Caco-2 (cell line): ENCODE measurements at regions not wholly inside any gene's neighbourhood (a gene's known extent, or its start where the extent isn't known, plus 50 kb on each side); places are given as distances from the start of the nearest gene placed in this dataset.

ENCODE experiments used
- BruUV-seq: library from RNA; stranded (reverse); fragments of 400-500 nt; replicated peaks from 2 replicates; lab custom pipeline; 2021; lab: Mats Ljungman, UMichigan
- CTCF ChIA-PET: fragments of 300-600 bp; sonication (Branson Sonifier 250); formaldehyde crosslinking; loops from one replicate; lab custom pipeline; 2022; ENCODE audit warnings: antibody characterized with exemption; lab: Charles Lee
- POLR2A ChIA-PET: fragments of 300-600 bp; sonication (Branson Sonifier 250); formaldehyde crosslinking; loops from one replicate; lab custom pipeline; 2022; ENCODE audit warnings: antibody characterized with exemption; lab: Charles Lee
- DNase-seq, 2 experiments: peaks; one replicate each; pipeline versions ENCODE4 v3.0.0 to v3.0.0-alpha.2; 2020 to 2022
- H3K27me3 ChIP-seq: replicated peaks from 2 replicates; pipeline ENCODE4 v1.6.0; 2011; ENCODE audit warnings: low read length; ENCODE audit not compliant: control insufficient read depth, insufficient read depth
- H3K36me3 ChIP-seq: 2 replicates; pipeline ENCODE4 v1.5.1; 2011; ENCODE audit warnings: low read length; ENCODE audit not compliant: control insufficient read depth, insufficient read depth
- H3K4me1 ChIP-seq: fragments of 250-450 bp; sonication (Bioruptor Pico); 2 replicates; pipeline ENCODE4 v1.5.1; 2020; ENCODE audit warnings: mild to moderate bottlenecking
- H3K4me3 ChIP-seq: 2 replicates; pipeline ENCODE4 v1.5.1; 2011; ENCODE audit warnings: low read depth, mild to moderate bottlenecking, control low read depth, low read length
- H3K9me3 ChIP-seq: fragments of 250-450 bp; sonication (Bioruptor Pico); 2 replicates; pipeline ENCODE4 v1.5.1; 2020; ENCODE audit warnings: mild to moderate bottlenecking, moderate library complexity
- H3K27ac Mint-ChIP-seq: one replicate; pipeline ENCODE4 v1.8.0; 2022; ENCODE audit warnings: mixed read lengths; ENCODE audit not compliant: unreplicated experiment
- H3K27me3 Mint-ChIP-seq: one replicate; pipeline ENCODE4 v1.8.0; 2022; ENCODE audit warnings: mixed read lengths; ENCODE audit not compliant: insufficient read depth, unreplicated experiment
- H3K36me3 Mint-ChIP-seq: one replicate; pipeline ENCODE4 v1.8.0; 2022; ENCODE audit warnings: mild to moderate bottlenecking, mixed read lengths; ENCODE audit not compliant: insufficient read depth, unreplicated experiment
- H3K4me1 Mint-ChIP-seq: one replicate; pipeline ENCODE4 v1.8.0; 2022; ENCODE audit warnings: low read depth, mixed read lengths; ENCODE audit not compliant: unreplicated experiment
- H3K4me3 Mint-ChIP-seq: one replicate; pipeline ENCODE4 v1.8.0; 2022; ENCODE audit warnings: mild to moderate bottlenecking, moderate library complexity, mixed read lengths; ENCODE audit not compliant: unreplicated experiment
- H3K9me3 Mint-ChIP-seq: one replicate; pipeline ENCODE4 v1.8.0; 2022; ENCODE audit warnings: mixed read lengths; ENCODE audit not compliant: unreplicated experiment
- CTCF ChIP-seq, 2 experiments: fragments of 200-600 bp in 1 of 2; IDR thresholded peaks; 1 replicate in 1 of 2; 2 replicates in 1 of 2; pipeline versions ENCODE4 v1.5.1 to v1.8.0; 2011 to 2022; ENCODE audit warnings: antibody characterized with exemption in 1 of 2, control low read depth in 1 of 2, inconsistent platforms in 1 of 2, low read depth in 1 of 2, low read length in 1 of 2, mild to moderate bottlenecking in 1 of 2, moderate library complexity in 1 of 2; ENCODE audit not compliant: insufficient read depth in 1 of 2, severe bottlenecking in 1 of 2, unreplicated experiment in 1 of 2
- intact Hi-C: fragments of 100-400 bp; cut with micrococcal nuclease; formaldehyde crosslinking; loops from one replicate; pipeline ENCODE4 v1.10.0; 2022; ENCODE audit not compliant: unreplicated experiment

GRCh38 chr5:20680718-20681302 lies 692.8 kb upstream of the CDH18 start:
- ChIA-PET POLR2A (no interaction called here), CTCF (no interaction called here)
- no peak overlapping the region for H3K27ac Mint-ChIP-seq
- no peaks in the 10 kb centered on the region for H3K4me1 ChIP-seq
- H3K9me3 Mint-ChIP-seq: no peaks in the 10 kb centered on the region
- no peaks in the 10 kb centered on the region for H3K27me3 Mint-ChIP-seq
- BruUV-seq: no TSS peak
- no peaks in the 10 kb centered on the region for H3K9me3 ChIP-seq
- no peaks in the 10 kb centered on the region for H3K36me3 Mint-ChIP-seq
- no peaks in the 10 kb centered on the region for H3K36me3 ChIP-seq
- intact Hi-C loops: no loop called here
- H3K4me3 Mint-ChIP-seq: no peak overlapping the region
- no peaks in the 10 kb centered on the region for H3K4me1 Mint-ChIP-seq
- H3K27me3 ChIP-seq: no peaks in the 10 kb centered on the region; the same call in 1 of the 2 replicates
- H3K4me3 ChIP-seq: no peak overlapping the region
- DNase-seq: no peak
- TF ChIP-seq CTCF (IDR thresholded peaks at IDR 0.05; ENCODE audit: insufficient read depth in 1 of 2, low read depth in 1 of 2, low read length in 1 of 2, severe bottlenecking in 1 of 2, unreplicated experiment in 1 of 2): no peak

GRCh38 chr5:20678814-20679298 lies 690.9 kb upstream of the CDH18 start:
- H3K27me3 Mint-ChIP-seq: no peaks in the 10 kb centered on the region
- no peaks in the 10 kb centered on the region for H3K4me1 Mint-ChIP-seq
- BruUV-seq: no TSS peak
- no peak for TF ChIP-seq CTCF (IDR thresholded peaks at IDR 0.05; ENCODE audit: insufficient read depth in 1 of 2, low read depth in 1 of 2, low read length in 1 of 2, severe bottlenecking in 1 of 2, unreplicated experiment in 1 of 2)
- no peaks in the 10 kb centered on the region for H3K36me3 Mint-ChIP-seq
- Histone ChIP-seq H3K27me3 (no peaks in the 10 kb centered on the region; the same call in 1 of the 2 replicates), H3K4me1 (no peaks in the 10 kb centered on the region), H3K9me3 (no peaks in the 10 kb centered on the region), H3K36me3 (no peaks in the 10 kb centered on the region), H3K4me3 (no peak overlapping the region)
- intact Hi-C loops: no loop called here
- ChIA-PET CTCF (no interaction called here), POLR2A (no interaction called here)
- no peak overlapping the region for H3K4me3 Mint-ChIP-seq
- no peak for DNase-seq
- no peaks in the 10 kb centered on the region for H3K9me3 Mint-ChIP-seq
- no peak overlapping the region for H3K27ac Mint-ChIP-seq

GRCh38 chr5:20678386-20678785 lies 690.4 kb upstream of the CDH18 start:
- no TSS peak for BruUV-seq
- H3K27ac Mint-ChIP-seq: no peak overlapping the region
- H3K36me3 Mint-ChIP-seq: no peaks in the 10 kb centered on the region
- H3K4me1 Mint-ChIP-seq: no peaks in the 10 kb centered on the region
- DNase-seq: no peak
- Histone ChIP-seq H3K36me3 (no peaks in the 10 kb centered on the region), H3K4me1 (no peaks in the 10 kb centered on the region), H3K27me3 (no peaks in the 10 kb centered on the region; the same call in 1 of the 2 replicates), H3K4me3 (no peak overlapping the region), H3K9me3 (no peaks in the 10 kb centered on the region)
- H3K27me3 Mint-ChIP-seq: no peaks in the 10 kb centered on the region
- intact Hi-C loops: no loop called here
- H3K9me3 Mint-ChIP-seq: no peaks in the 10 kb centered on the region
- POLR2A ChIA-PET: no interaction called here
- no peak overlapping the region for H3K4me3 Mint-ChIP-seq
- no peak for TF ChIP-seq CTCF (IDR thresholded peaks at IDR 0.05; ENCODE audit: insufficient read depth in 1 of 2, low read depth in 1 of 2, low read length in 1 of 2, severe bottlenecking in 1 of 2, unreplicated experiment in 1 of 2)
- CTCF ChIA-PET: no interaction called here
